NCI-H524 treated with DMSO at 0.1 percent for 48 hours (cell line): ENCODE measurements at regions not wholly inside any gene's neighbourhood (a gene's known extent, or its start where the extent isn't known, plus 50 kb on each side); places are given as distances from the start of the nearest gene placed in this dataset.

Experiments used
- DNase-seq: peaks from one replicate; lab custom pipeline; 2025; lab: John Stamatoyannopoulos, UW

- DNase-seq = no peak
Measured at GRCh38 chr15:79373113-79373512, 59.0 kb upstream of the MINAR1 start.

GRCh38 chr15:79373728-79374127 lies 58.4 kb upstream of the MINAR1 start:
- no peak for DNase-seq

GRCh38 chr15:79376383-79376782 lies 55.8 kb upstream of the MINAR1 start:
- no peak for DNase-seq

- DNase-seq = no peak
Measured at GRCh38 chr15:79378394-79379109, 53.6 kb upstream of the MINAR1 start.

GRCh38 chr15:79380755-79381497 lies 51.2 kb upstream of the MINAR1 start:
- peak; percentile 24 for DNase-seq

- DNase-seq = no peak
Measured at GRCh38 chr15:79381593-79381992, 50.5 kb upstream of the MINAR1 start.
